ENCODE measurements at regions not wholly inside any gene's neighbourhood (a gene's known extent, or its start where the extent isn't known, plus 50 kb on each side); places are given as distances from the start of the nearest gene placed in this dataset.

GRCh38 chr1:216846339-216846738, 123.1 kb upstream of the ESRRG start:
- DNase-seq: no peak

- DNase-seq: no peak
Measured at GRCh38 chr1:216843409-216843808, 120.2 kb upstream of the ESRRG start.

- DNase-seq: no peak
Measured at GRCh38 chr1:216841165-216841564, 117.9 kb upstream of the ESRRG start.

GRCh38 chr1:216836316-216836715, 113.1 kb upstream of the ESRRG start:
- no peak for DNase-seq

GRCh38 chr1:216833509-216833908, 110.3 kb upstream of the ESRRG start:
- DNase-seq: no peak

- DNase-seq: no peak
Measured at GRCh38 chr1:216832192-216832591, 109.0 kb upstream of the ESRRG start.

GRCh38 chr1:216830424-216831210, 107.4 kb upstream of the ESRRG start:
- DNase-seq: no peak

- DNase-seq: no peak
Measured at GRCh38 chr1:216827251-216827650, 104.0 kb upstream of the ESRRG start.

GRCh38 chr1:216826646-216827045, 103.4 kb upstream of the ESRRG start:
- no peak for DNase-seq

GRCh38 chr1:216826214-216826613, 103.0 kb upstream of the ESRRG start:
- DNase-seq: no peak

GRCh38 chr1:216825557-216825956, 102.3 kb upstream of the ESRRG start:
- no peak for DNase-seq

GRCh38 chr1:216824511-216824910, 101.3 kb upstream of the ESRRG start:
- DNase-seq: no peak

GRCh38 chr1:216823731-216824130, 100.5 kb upstream of the ESRRG start:
- DNase-seq: no peak

GRCh38 chr1:216822480-216822879, 99.3 kb upstream of the ESRRG start:
- no peak for DNase-seq

GRCh38 chr1:216820345-216820744, 97.1 kb upstream of the ESRRG start:
- DNase-seq: no peak

GRCh38 chr1:216818284-216818683, 95.1 kb upstream of the ESRRG start:
- no peak for DNase-seq

GRCh38 chr1:216815260-216816131, 92.3 kb upstream of the ESRRG start:
- peak; percentile 17 to 57 for DNase-seq

- no peak for DNase-seq
Measured at GRCh38 chr1:216814576-216815259, 91.5 kb upstream of the ESRRG start.

GRCh38 chr1:216812966-216813365, 89.7 kb upstream of the ESRRG start:
- no peak for DNase-seq

GRCh38 chr1:216809649-216810048, 86.4 kb upstream of the ESRRG start:
- no peak for DNase-seq

- no peak for DNase-seq
Measured at GRCh38 chr1:216807696-216808095, 84.5 kb upstream of the ESRRG start.

GRCh38 chr1:216805953-216806352, 82.7 kb upstream of the ESRRG start:
- DNase-seq: no peak

- no peak for DNase-seq
Measured at GRCh38 chr1:216805233-216805632, 82.0 kb upstream of the ESRRG start.

- no peak for DNase-seq
Measured at GRCh38 chr1:216804111-216804510, 80.9 kb upstream of the ESRRG start.
